GM19438 (cell line): ENCODE measurements at regions not wholly inside any gene's neighbourhood (a gene's known extent, or its start where the extent isn't known, plus 50 kb on each side); places are given as distances from the start of the nearest gene placed in this dataset.

Source experiments
- ATAC-seq: cut with Tn5 transposase; IDR thresholded peaks from one replicate; pipeline ENCODE4 v1.9.1; 2021; ENCODE audit warnings: low read depth; ENCODE audit not compliant: unreplicated experiment

GRCh38 chr1:234941321-234942011, 187.2 kb downstream of the TOMM20 start:
- ATAC-seq = no peak

GRCh38 chr1:234940841-234941240, 187.8 kb downstream of the TOMM20 start:
- no peak for ATAC-seq

GRCh38 chr1:234938924-234939323, 189.7 kb downstream of the TOMM20 start:
- no peak for ATAC-seq

GRCh38 chr1:234938135-234938534, 190.5 kb downstream of the TOMM20 start:
- ATAC-seq = no peak

- ATAC-seq = no peak
Measured at GRCh38 chr1:234936612-234937389, 191.8 kb downstream of the TOMM20 start.

- ATAC-seq = no peak
Measured at GRCh38 chr1:234934611-234935033, 194.0 kb downstream of the TOMM20 start.

GRCh38 chr1:234933475-234933874, 195.2 kb downstream of the TOMM20 start:
- peak; percentile 85 for ATAC-seq

GRCh38 chr1:234932511-234933430, 195.9 kb downstream of the TOMM20 start:
- ATAC-seq = peak; percentile 52

- ATAC-seq = no peak
Measured at GRCh38 chr1:234932106-234932505, 196.5 kb downstream of the TOMM20 start.

GRCh38 chr1:234931404-234931973, 197.1 kb downstream of the TOMM20 start:
- ATAC-seq = no peak

GRCh38 chr1:234929369-234929768, 199.3 kb downstream of the TOMM20 start:
- no peak for ATAC-seq

GRCh38 chr1:234928642-234929041, 200.0 kb downstream of the TOMM20 start:
- ATAC-seq = no peak

- no peak for ATAC-seq
Measured at GRCh38 chr1:234927971-234928640, 200.5 kb downstream of the TOMM20 start.

- ATAC-seq = peak; percentile 6
Measured at GRCh38 chr1:234927312-234927970, 201.2 kb downstream of the TOMM20 start.

- ATAC-seq = peak; percentile 81
Measured at GRCh38 chr1:234926559-234927311, 201.9 kb downstream of the TOMM20 start.

- no peak for ATAC-seq
Measured at GRCh38 chr1:234926264-234926558, 202.4 kb downstream of the TOMM20 start.

GRCh38 chr1:234925440-234926263, 203.0 kb downstream of the TOMM20 start:
- ATAC-seq = no peak
